Stimulated activated CD4-positive, alpha-beta T cell treated with anti-CD3 and anti-CD28 coated beads, TNF-alpha, amount 100 ng/mL, for 48 hours (primary cell): ENCODE measurements at regions not wholly inside any gene's neighbourhood (a gene's known extent, or its start where the extent isn't known, plus 50 kb on each side); places are given as distances from the start of the nearest gene placed in this dataset.

Experiments
- DNase-seq, 3 donors: peaks; one replicate each; pipeline ENCODE4 v3.0.0-alpha.2; 2020; ENCODE audit warnings: low read depth in 3 of 3

- DNase-seq = no peak
Measured at GRCh38 chr3:144141074-144141473, 169.5 kb downstream of the DIPK2A start.

GRCh38 chr3:144141496-144141895 is 169.9 kb downstream of the DIPK2A start:
- DNase-seq = no peak

- DNase-seq = no peak
Measured at GRCh38 chr3:144142151-144142840, 170.7 kb downstream of the DIPK2A start.

- no peak for DNase-seq
Measured at GRCh38 chr3:144148356-144148755, 176.7 kb downstream of the DIPK2A start.

- no peak for DNase-seq
Measured at GRCh38 chr3:144151983-144152382, 180.4 kb downstream of the DIPK2A start.

- no peak for DNase-seq
Measured at GRCh38 chr3:144160627-144161026, 189.0 kb downstream of the DIPK2A start.

GRCh38 chr3:144162042-144162441 is 190.4 kb downstream of the DIPK2A start:
- DNase-seq = no peak

- DNase-seq = no peak
Measured at GRCh38 chr3:144164352-144164751, 192.7 kb downstream of the DIPK2A start.

GRCh38 chr3:144165482-144165881 is 193.9 kb downstream of the DIPK2A start:
- DNase-seq = no peak

- no peak for DNase-seq
Measured at GRCh38 chr3:144167634-144168033, 196.0 kb downstream of the DIPK2A start.

- no peak for DNase-seq
Measured at GRCh38 chr3:144173491-144173890, 201.9 kb downstream of the DIPK2A start.

GRCh38 chr3:144175644-144176425 is 204.2 kb downstream of the DIPK2A start:
- no peak for DNase-seq

- DNase-seq = no peak
Measured at GRCh38 chr3:144177649-144178048, 206.0 kb downstream of the DIPK2A start.

- DNase-seq = no peak
Measured at GRCh38 chr3:144178607-144179006, 207.0 kb downstream of the DIPK2A start.

GRCh38 chr3:144181062-144181461 is 209.4 kb downstream of the DIPK2A start:
- no peak for DNase-seq

GRCh38 chr3:144182501-144182900 is 210.9 kb downstream of the DIPK2A start:
- no peak for DNase-seq

GRCh38 chr3:144185276-144185675 is 213.7 kb downstream of the DIPK2A start:
- DNase-seq = no peak

GRCh38 chr3:144187531-144188210 is 216.0 kb downstream of the DIPK2A start:
- DNase-seq = no peak

- no peak for DNase-seq
Measured at GRCh38 chr3:144189044-144189443, 217.4 kb downstream of the DIPK2A start.

- DNase-seq = no peak
Measured at GRCh38 chr3:144197116-144197515, 225.5 kb downstream of the DIPK2A start.

GRCh38 chr3:144197582-144197981 is 226.0 kb downstream of the DIPK2A start:
- DNase-seq = no peak

GRCh38 chr3:144200004-144200403 is 228.4 kb downstream of the DIPK2A start:
- no peak for DNase-seq

- DNase-seq = no peak
Measured at GRCh38 chr3:144200466-144200865, 228.8 kb downstream of the DIPK2A start.
